DND-41 (cell line): ENCODE measurements at regions not wholly inside any gene's neighbourhood (a gene's known extent, or its start where the extent isn't known, plus 50 kb on each side); places are given as distances from the start of the nearest gene placed in this dataset.

Experiments
- CTCF ChIP-seq: IDR thresholded peaks from 2 replicates; pipeline ENCODE4 v1.5.1; 2012; ENCODE audit warnings: borderline replicate concordance, low read length, moderate library complexity, mild to moderate bottlenecking; ENCODE audit not compliant: poor library complexity, severe bottlenecking; ENCODE audit errors: extremely low read depth
- EZH2 ChIP-seq: IDR thresholded peaks from 3 replicates; pipeline ENCODE4 v1.6.1; 2012; ENCODE audit warnings: borderline replicate concordance, low read depth, mild to moderate bottlenecking, moderate library complexity, low read length, inconsistent platforms; ENCODE audit not compliant: severe bottlenecking

- TF ChIP-seq CTCF (no peak), EZH2 (no peak)
Observed at GRCh38 chr21:21730512-21730911, 732.3 kb downstream of the NCAM2 start.
